B cell (primary cell): ENCODE measurements at regions not wholly inside any gene's neighbourhood (a gene's known extent, or its start where the extent isn't known, plus 50 kb on each side); places are given as distances from the start of the nearest gene placed in this dataset.

Experiments
- ATAC-seq: fragments of 200-7000 bp; cut with Tn5 transposase; one replicate; pipeline ENCODE4 v1.10.0; 2021; ENCODE audit warnings: low read depth, mild to moderate bottlenecking, moderate number of reproducible peaks, moderate library complexity
- CTCF ChIA-PET: fragments of 350-600 bp; sonication (Branson Sonifier 250); formaldehyde crosslinking; loops from one replicate; lab custom pipeline; 2021; ENCODE audit warnings: antibody characterized with exemption, inconsistent platforms; lab: Charles Lee
- POLR2A ChIA-PET: fragments of 350-600 bp; sonication (Branson Sonifier 250); formaldehyde crosslinking; loops from one replicate; lab custom pipeline; 2021; ENCODE audit warnings: antibody characterized with exemption; lab: Charles Lee
- DNase-seq: peaks from one replicate; pipeline ENCODE4 v3.0.0; 2013
- H2AFZ ChIP-seq: 2 replicates; pipeline ENCODE4 v1.6.1; 2012; ENCODE audit warnings: mild to moderate bottlenecking, low read depth, low read length; ENCODE audit not compliant: insufficient read depth, poor library complexity, severe bottlenecking
- H3K27ac ChIP-seq, 2 donors: 1 replicate in 1 of 2; 2 replicates in 1 of 2; pipeline ENCODE4 v1.5.1; 2012 to 2013; ENCODE audit warnings: low read length in 2 of 2, mild to moderate bottlenecking in 2 of 2, moderate library complexity in 1 of 2
- H3K27me3 ChIP-seq, 4 experiments: fragments of 200-600 bp in 1 of 4; sonication (generic) in 1 of 4; replicated peaks in 1 of 4; 1 replicate in 2 of 4; 2 replicates in 2 of 4; pipeline versions ENCODE4 v1.6.1 to v1.7.0; 2013 to 2016; ENCODE audit warnings: low read length in 3 of 4, mild to moderate bottlenecking in 2 of 4, mixed read lengths in 1 of 4, moderate library complexity in 1 of 4; ENCODE audit not compliant: insufficient read depth in 4 of 4, control insufficient read depth in 3 of 4; ENCODE audit errors: control extremely low read depth in 1 of 4
- H3K36me3 ChIP-seq, 2 experiments: replicated peaks in 1 of 2; 1 replicate in 1 of 2; 2 replicates in 1 of 2; pipeline versions ENCODE4 v1.6.1 to v1.7.1; 2013; ENCODE audit warnings: low read length in 1 of 2; ENCODE audit not compliant: insufficient read depth in 2 of 2, control insufficient read depth in 1 of 2; ENCODE audit errors: control extremely low read depth in 1 of 2, extremely low read depth in 1 of 2
- H3K4me1 ChIP-seq, 2 donors: fragments of 200-600 bp in 1 of 2; sonication (generic) in 1 of 2; 1 replicate in 1 of 2; 2 replicates in 1 of 2; pipeline versions ENCODE4 v1.5.1 to v1.6.1; 2013 to 2017; ENCODE audit warnings: low read length in 2 of 2; ENCODE audit not compliant: control insufficient read depth in 2 of 2, insufficient read depth in 2 of 2
- H3K4me2 ChIP-seq: replicated peaks from 2 replicates; pipeline ENCODE3; 2012; ENCODE audit warnings: mild to moderate bottlenecking, low read depth, low read length; ENCODE audit not compliant: poor library complexity, severe bottlenecking
- H3K4me3 ChIP-seq, 5 experiments: fragments of 200-600 bp in 1 of 5; sonication (generic) in 1 of 5; 1 replicate in 3 of 5; 2 replicates in 2 of 5; pipeline versions ENCODE4 v1.5.1 to v1.7.0; 2011 to 2016; ENCODE audit warnings: low read length in 4 of 5, mild to moderate bottlenecking in 4 of 5, low read depth in 2 of 5, control low read depth in 1 of 5, moderate library complexity in 1 of 5; ENCODE audit not compliant: insufficient read depth in 1 of 5; ENCODE audit errors: control extremely low read depth in 1 of 5, extremely low read depth in 1 of 5
- H3K79me2 ChIP-seq: fragments of 200-600 bp; sonication (generic); one replicate; pipeline ENCODE4 v1.6.0; 2016; ENCODE audit warnings: low read length; ENCODE audit not compliant: control insufficient read depth, insufficient read depth
- H3K9ac ChIP-seq: fragments of 200-600 bp; sonication (generic); 2 replicates; pipeline ENCODE4 v1.6.1; 2017; ENCODE audit warnings: mild to moderate bottlenecking, low read length, moderate library complexity
- H3K9me3 ChIP-seq, 3 donors: one replicate each; pipeline versions ENCODE4 v1.6.1 to v1.7.1; 2013; ENCODE audit warnings: low read length in 2 of 3; ENCODE audit not compliant: control insufficient read depth in 2 of 3, insufficient read depth in 1 of 3; ENCODE audit errors: control extremely low read depth in 1 of 3
- H4K20me1 ChIP-seq: 2 replicates; pipeline ENCODE4 v1.6.0; 2012; ENCODE audit warnings: mild to moderate bottlenecking, low read length; ENCODE audit not compliant: insufficient read depth, control insufficient read depth, poor library complexity, severe bottlenecking
- H3K27ac Mint-ChIP-seq: one replicate; pipeline ENCODE4 v1.8.0; 2021; ENCODE audit warnings: mixed read lengths
- H3K27me3 Mint-ChIP-seq: one replicate; pipeline ENCODE4 v1.8.0; 2021; ENCODE audit warnings: mixed read lengths
- H3K4me1 Mint-ChIP-seq: one replicate; pipeline ENCODE4 v1.8.0; 2021; ENCODE audit warnings: mixed read lengths
- H3K4me3 Mint-ChIP-seq: one replicate; pipeline ENCODE4 v1.8.0; 2021; ENCODE audit warnings: mixed read lengths
- H3K9me3 Mint-ChIP-seq: one replicate; pipeline ENCODE4 v1.8.0; 2022; ENCODE audit warnings: mixed read lengths; ENCODE audit not compliant: insufficient read depth
- CTCF ChIP-seq: fragments of 200-600 bp; IDR thresholded peaks from one replicate; pipeline ENCODE4 v1.8.0; 2022; ENCODE audit warnings: antibody characterized with exemption, mild to moderate bottlenecking
- EZH2 ChIP-seq: IDR thresholded peaks from 2 replicates; pipeline ENCODE4 v1.6.1; 2012; ENCODE audit warnings: borderline replicate concordance, low read depth, mild to moderate bottlenecking, moderate library complexity, low read length; ENCODE audit not compliant: insufficient read depth, poor library complexity, severe bottlenecking
- WGBS: methylation state at CpG from one replicate; pipeline ENCODE4 v1.1.5; 2013; ENCODE audit warnings: missing lambda C conversion rate; ENCODE audit not compliant: insufficient coverage; 5-methylcytosine and 5-hydroxymethylcytosine counted together
- intact Hi-C: fragments of 100-400 bp; cut with micrococcal nuclease; formaldehyde crosslinking; loops from one replicate; pipeline ENCODE4 v1.10.0; 2022

- Mint-ChIP-seq H3K4me1 (no peaks in the 10 kb centered on the region), H3K27me3 (no peaks in the 10 kb centered on the region), H3K4me3 (no peak overlapping the region), H3K27ac (no peak overlapping the region), H3K9me3 (no peaks in the 10 kb centered on the region)
- Histone ChIP-seq H2AFZ (no peak overlapping the region), H3K4me1 (no peaks in the 10 kb centered on the region), H3K27ac (no peak overlapping the region), H3K4me3 (no peak overlapping the region), H3K4me2 (no peak overlapping the region), H3K36me3 (no peaks in the 10 kb centered on the region), H3K27me3 (no peaks in the 10 kb centered on the region), H3K79me2 (no peaks in the 10 kb centered on the region), H3K9me3 (no peaks in the 10 kb centered on the region), H4K20me1 (no peaks in the 10 kb centered on the region), H3K9ac (no peak overlapping the region)
- DNase-seq (no peak), ATAC-seq (no peak)
- WGBS, result 85% methylated on average over 4 of the region's 4 CpGs
- ChIA-PET POLR2A (no interaction called here), CTCF (no interaction called here)
- TF ChIP-seq EZH2 (no peak), CTCF (no peak)
- intact Hi-C loops, result no loop called here
These were observed 67.9 kb upstream of the ZNF462 start for GRCh38 chr9:106795031-106795430.

- no peak for DNase-seq
- H3K27ac ChIP-seq, result no peak overlapping the region
These were observed 66.2 kb upstream of the ZNF462 start for GRCh38 chr9:106796771-106797170.

More at GRCh38 chr9:106796771-106797170, 66.2 kb upstream of the ZNF462 start:
- Histone ChIP-seq H3K9me3 (no peaks in the 10 kb centered on the region), H3K4me2 (no peak overlapping the region), H3K9ac (no peak overlapping the region), H4K20me1 (no peaks in the 10 kb centered on the region), H3K79me2 (no peaks in the 10 kb centered on the region), H3K4me3 (no peak overlapping the region), H3K27me3 (no peaks in the 10 kb centered on the region), H3K36me3 (no peaks in the 10 kb centered on the region), H2AFZ (no peak overlapping the region), H3K4me1 (no peaks in the 10 kb centered on the region)
- ATAC-seq, result no peak
- H3K4me3 Mint-ChIP-seq, result no peak overlapping the region
- no peak overlapping the region for H3K27ac Mint-ChIP-seq
- TF ChIP-seq CTCF (no peak), EZH2 (no peak)
- H3K4me1 Mint-ChIP-seq, result no peaks in the 10 kb centered on the region
- no peaks in the 10 kb centered on the region for H3K9me3 Mint-ChIP-seq
- POLR2A ChIA-PET, result no interaction called here
- H3K27me3 Mint-ChIP-seq, result no peaks in the 10 kb centered on the region
- intact Hi-C loops, result no loop called here
- CTCF ChIA-PET, result no interaction called here
